Upper lobe of left lung (tissue), 6 donors: ENCODE measurements at regions not wholly inside any gene's neighbourhood (a gene's known extent, or its start where the extent isn't known, plus 50 kb on each side); places are given as distances from the start of the nearest gene placed in this dataset.

Experiments used
- ATAC-seq, 2 donors: fragments of 200-7000 bp; cut with Tn5 transposase; one replicate each; pipeline ENCODE4 v1.9.1; 2022; ENCODE audit warnings: mild to moderate bottlenecking in 2 of 2, moderate library complexity in 2 of 2; ENCODE audit not compliant: low FRiP score in 2 of 2
- DNase-seq, 2 donors: peaks; one replicate each; pipeline ENCODE4 v3.0.0-alpha.2; 2019 to 2020
- H3K27ac ChIP-seq, 4 donors: fragments of 200-600 bp; sonication (generic); one replicate each; pipeline ENCODE4 v1.5.1; 2016 to 2019
- H3K27me3 ChIP-seq, 4 donors: fragments of 200-600 bp; sonication (generic); one replicate each; pipeline ENCODE4 v1.5.1; 2017 to 2019
- H3K36me3 ChIP-seq, 4 donors: fragments of 200-600 bp; sonication (generic); one replicate each; pipeline ENCODE4 v1.5.1; 2016 to 2019
- H3K4me1 ChIP-seq, 4 donors: fragments of 200-600 bp; sonication (generic); one replicate each; pipeline ENCODE4 v1.5.1; 2018 to 2019
- H3K4me3 ChIP-seq, 4 donors: fragments of 200-600 bp; sonication (generic); one replicate each; pipeline ENCODE4 v1.5.1; 2017 to 2019; ENCODE audit warnings: mild to moderate bottlenecking in 2 of 4, moderate library complexity in 1 of 4
- H3K9me3 ChIP-seq, 4 donors: fragments of 200-600 bp; sonication (generic); one replicate each; pipeline ENCODE4 v1.5.1; 2018 to 2019
- EP300 ChIP-seq, 4 donors: sonication (generic); formaldehyde crosslinking; IDR thresholded peaks; one replicate each; pipeline ENCODE4 v1.5.1; 2017; ENCODE audit warnings: antibody characterized with exemption in 4 of 4, control low read depth in 2 of 4
- POLR2A ChIP-seq, 4 donors: fragments of 450-650 bp; IDR thresholded peaks; one replicate each; pipeline ENCODE4 v1.5.1; 2016 to 2017; ENCODE audit warnings: antibody characterized with exemption in 4 of 4, mild to moderate bottlenecking in 2 of 4
- POLR2AphosphoS5 ChIP-seq, 2 donors: sonication (generic); formaldehyde crosslinking; IDR thresholded peaks; one replicate each; pipeline ENCODE4 v1.5.1; 2017; ENCODE audit warnings: antibody characterized with exemption in 2 of 2
- WGBS, 2 donors: methylation state at CpG; one replicate each; pipeline ENCODE4 v1.1.5; 2017 to 2018; 5-methylcytosine and 5-hydroxymethylcytosine counted together
- TF ChIP-seq, protein P1 (sequence below), 6 experiments: fragments of 450-650 bp in 4 of 6; fragments of 200-600 bp in 2 of 6; sonication (generic) in 2 of 6; IDR thresholded peaks; one replicate each; pipeline ENCODE4 v1.5.1; 2016 to 2019; ENCODE audit warnings: antibody characterized with exemption in 6 of 6
- donor health status: DM: no; HTN: no; CAD: no; lungs with moderate emphysema.
- donor health status: DM: no; HTN: yes; CAD: no; lungs with severe emphysema.

- Histone ChIP-seq H3K4me3 (no peak overlapping the region), H3K27ac (no peak overlapping the region), H3K9me3 (no peaks in the 10 kb centered on the region), H3K27me3 (no peaks in the 10 kb centered on the region), H3K36me3 (no peaks in the 10 kb centered on the region), H3K4me1 (no peaks in the 10 kb centered on the region)
- ATAC-seq: no peak
- no peak for DNase-seq
- 72% methylated on average over 4 to 5 of the region's 5 CpGs for WGBS, 2 donors
- TF ChIP-seq POLR2AphosphoS5 (IDR thresholded peaks at IDR 0.05) (no peak), EP300 (IDR thresholded peaks at IDR 0.05) (no peak), POLR2A (IDR thresholded peaks at IDR 0.05) (no peak)
- TF ChIP-seq, protein P1, sequence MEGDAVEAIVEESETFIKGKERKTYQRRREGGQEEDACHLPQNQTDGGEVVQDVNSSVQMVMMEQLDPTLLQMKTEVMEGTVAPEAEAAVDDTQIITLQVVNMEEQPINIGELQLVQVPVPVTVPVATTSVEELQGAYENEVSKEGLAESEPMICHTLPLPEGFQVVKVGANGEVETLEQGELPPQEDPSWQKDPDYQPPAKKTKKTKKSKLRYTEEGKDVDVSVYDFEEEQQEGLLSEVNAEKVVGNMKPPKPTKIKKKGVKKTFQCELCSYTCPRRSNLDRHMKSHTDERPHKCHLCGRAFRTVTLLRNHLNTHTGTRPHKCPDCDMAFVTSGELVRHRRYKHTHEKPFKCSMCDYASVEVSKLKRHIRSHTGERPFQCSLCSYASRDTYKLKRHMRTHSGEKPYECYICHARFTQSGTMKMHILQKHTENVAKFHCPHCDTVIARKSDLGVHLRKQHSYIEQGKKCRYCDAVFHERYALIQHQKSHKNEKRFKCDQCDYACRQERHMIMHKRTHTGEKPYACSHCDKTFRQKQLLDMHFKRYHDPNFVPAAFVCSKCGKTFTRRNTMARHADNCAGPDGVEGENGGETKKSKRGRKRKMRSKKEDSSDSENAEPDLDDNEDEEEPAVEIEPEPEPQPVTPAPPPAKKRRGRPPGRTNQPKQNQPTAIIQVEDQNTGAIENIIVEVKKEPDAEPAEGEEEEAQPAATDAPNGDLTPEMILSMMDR (IDR thresholded peaks at IDR 0.05): no peak
Observed at GRCh38 chr20:39378776-39379175, 416.6 kb downstream of the DHX35 start.

DNA sequence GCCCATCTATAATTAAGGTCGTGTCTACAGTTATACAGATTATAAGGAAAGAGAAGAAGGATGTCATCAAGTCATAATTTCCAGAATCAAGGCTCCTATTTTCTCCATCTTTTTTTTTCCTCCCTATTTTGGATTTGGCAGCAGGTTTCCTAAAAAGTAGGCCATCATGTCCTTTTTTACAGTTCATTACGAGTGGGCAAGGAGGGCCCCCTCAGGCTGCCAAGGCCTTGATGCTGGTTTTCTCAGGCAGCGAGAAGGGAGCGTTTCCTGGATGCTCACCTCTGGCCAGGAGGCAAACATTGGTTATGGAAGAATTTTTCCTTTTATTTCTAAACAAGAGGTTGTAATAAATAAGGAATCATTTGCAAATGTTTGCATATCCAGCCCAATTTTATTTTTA, 414.6 kb downstream of the DHX35 start:
- Histone ChIP-seq H3K36me3 (no peaks in the 10 kb centered on the region), H3K27me3 (no peaks in the 10 kb centered on the region), H3K4me3 (no peak overlapping the region), H3K27ac (no peak overlapping the region), H3K4me1 (no peaks in the 10 kb centered on the region), H3K9me3 (no peaks in the 10 kb centered on the region)
- TF ChIP-seq POLR2A (IDR thresholded peaks at IDR 0.05) (no peak), POLR2AphosphoS5 (IDR thresholded peaks at IDR 0.05) (no peak), EP300 (IDR thresholded peaks at IDR 0.05) (no peak)
- TF ChIP-seq, protein P1 (IDR thresholded peaks at IDR 0.05): no peak
- WGBS, 2 donors: 77 to 88% methylated on average over 4 of the region's 4 CpGs
- ATAC-seq: no peak
- DNase-seq: no peak

DNA sequence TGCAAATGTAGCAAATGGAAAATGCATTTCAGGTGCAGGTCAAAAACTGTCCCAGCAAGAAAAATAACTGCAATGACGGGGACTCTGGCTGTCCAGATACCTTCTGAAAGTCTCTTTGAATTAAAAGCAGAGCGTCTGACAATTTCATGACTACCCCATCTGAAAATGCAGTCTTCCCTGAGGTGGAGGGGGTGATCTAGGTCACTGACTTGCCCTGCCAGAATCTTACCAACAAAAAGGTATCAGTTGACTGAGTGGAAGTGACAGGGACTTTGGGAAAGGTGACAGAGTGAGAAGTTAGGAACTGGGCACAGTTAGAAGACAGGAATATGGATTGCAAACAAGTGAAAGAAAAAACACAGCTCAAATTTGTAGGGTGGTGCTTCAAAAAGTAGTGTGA, 402.2 kb downstream of the DHX35 start:
- Histone ChIP-seq H3K9me3 (no peaks in the 10 kb centered on the region), H3K27me3 (no peaks in the 10 kb centered on the region), H3K36me3 (no peaks in the 10 kb centered on the region), H3K4me3 (no peak overlapping the region), H3K27ac (no peak overlapping the region), H3K4me1 (no peaks in the 10 kb centered on the region)
- WGBS, 2 donors: 91 to 95% methylated on average over 2 of the region's 2 CpGs
- TF ChIP-seq POLR2AphosphoS5 (IDR thresholded peaks at IDR 0.05) (no peak), POLR2A (IDR thresholded peaks at IDR 0.05) (no peak), EP300 (IDR thresholded peaks at IDR 0.05) (no peak)
- TF ChIP-seq, protein P1 (IDR thresholded peaks at IDR 0.05): no peak
- no peak for ATAC-seq
- DNase-seq: no peak

DNA sequence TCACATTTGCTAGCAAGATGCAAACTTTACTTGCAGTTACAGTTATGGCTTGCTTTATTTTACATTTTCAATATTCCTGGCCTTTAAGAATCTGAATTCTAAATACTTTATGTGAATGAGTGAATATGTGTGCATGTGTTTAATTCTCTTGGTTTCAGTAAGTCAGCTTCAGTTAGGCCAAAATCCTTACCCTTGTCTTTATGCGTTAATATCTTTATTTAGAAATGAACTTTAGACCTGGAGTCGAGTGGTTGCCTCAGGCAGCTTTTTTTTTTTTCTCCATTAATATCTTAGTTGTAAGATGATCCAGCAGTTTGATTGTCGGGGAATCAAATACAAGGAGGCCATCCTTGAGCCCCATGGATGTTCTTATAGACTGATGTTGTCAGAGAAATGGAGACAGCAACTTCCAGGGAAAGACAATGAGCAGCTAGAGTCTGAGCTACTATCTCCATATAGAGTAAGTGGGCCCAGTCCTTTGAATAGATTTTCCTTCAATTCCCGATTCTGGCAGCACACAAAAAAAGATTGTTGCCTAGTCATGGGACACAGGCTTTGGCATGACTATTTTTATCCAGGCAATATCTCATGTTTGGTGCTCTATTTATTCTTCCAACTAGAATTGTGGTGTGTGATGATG, 398.0 kb downstream of the DHX35 start:
- Histone ChIP-seq H3K4me1 (peaks cover 0 to 16% (median 0%) of the 10 kb centered on the region in 4 donors), H3K27ac (no peak overlapping the region), H3K27me3 (no peaks in the 10 kb centered on the region), H3K36me3 (no peaks in the 10 kb centered on the region), H3K9me3 (no peaks in the 10 kb centered on the region), H3K4me3 (no peak overlapping the region)
- no peak for ATAC-seq
- DNase-seq: no peak
- TF ChIP-seq EP300 (IDR thresholded peaks at IDR 0.05): no peak
- TF ChIP-seq POLR2AphosphoS5 (IDR thresholded peaks at IDR 0.05): no peak
- TF ChIP-seq, protein P1 (IDR thresholded peaks at IDR 0.05): no peak
- TF ChIP-seq POLR2A (IDR thresholded peaks at IDR 0.05): no peak
- 78 to 85% methylated on average over 4 of the region's 4 CpGs for WGBS, 2 donors

- Histone ChIP-seq H3K4me1 (peaks cover 0 to 16% (median 0%) of the 10 kb centered on the region in 4 donors), H3K4me3 (no peak overlapping the region), H3K27ac (peak overlapping the region in 1 of 4 donors; percentile 43), H3K9me3 (no peaks in the 10 kb centered on the region), H3K36me3 (no peaks in the 10 kb centered on the region), H3K27me3 (no peaks in the 10 kb centered on the region)
- peak; percentile 59 to 76 for ATAC-seq
- TF ChIP-seq, protein P1 (IDR thresholded peaks at IDR 0.05): no peak
- TF ChIP-seq POLR2A (IDR thresholded peaks at IDR 0.05) (no peak), POLR2AphosphoS5 (IDR thresholded peaks at IDR 0.05) (peak; percentile 14 to 40), EP300 (IDR thresholded peaks at IDR 0.05) (peak in 1 of 4 donors; percentile 27)
- 63 to 71% methylated on average over 1 of the region's 1 CpG for WGBS, 2 donors
- DNase-seq: peak in 1 of 2 donors; percentile 22
Observed at GRCh38 chr20:39358052-39358451, 395.9 kb downstream of the DHX35 start.
